GM13977 (cell line): ENCODE measurements at regions not wholly inside any gene's neighbourhood (a gene's known extent, or its start where the extent isn't known, plus 50 kb on each side); places are given as distances from the start of the nearest gene placed in this dataset.

Experiments used
- DNase-seq: peaks from one replicate; pipeline ENCODE4 v3.0.0; 2012; ENCODE audit warnings: low spot score
- in situ Hi-C: fragments of 300-500 bp; cut with MboI; formaldehyde crosslinking; loops from one replicate; pipeline ENCODE4 v1.12.0; 2022; ENCODE audit warnings: low sequenced_read_pairs, low pct_unique_long_range_greater_than_20kb, mixed read lengths, inconsistent platforms; ENCODE audit not compliant: unreplicated experiment
- TF ChIP-seq, protein P1 (sequence below): IDR thresholded peaks from 2 replicates; pipeline ENCODE4 v1.5.1; 2012; ENCODE audit warnings: mild to moderate bottlenecking, control low read depth; ENCODE audit not compliant: insufficient read depth; ENCODE audit errors: extremely low read depth, missing control alignments

DNA sequence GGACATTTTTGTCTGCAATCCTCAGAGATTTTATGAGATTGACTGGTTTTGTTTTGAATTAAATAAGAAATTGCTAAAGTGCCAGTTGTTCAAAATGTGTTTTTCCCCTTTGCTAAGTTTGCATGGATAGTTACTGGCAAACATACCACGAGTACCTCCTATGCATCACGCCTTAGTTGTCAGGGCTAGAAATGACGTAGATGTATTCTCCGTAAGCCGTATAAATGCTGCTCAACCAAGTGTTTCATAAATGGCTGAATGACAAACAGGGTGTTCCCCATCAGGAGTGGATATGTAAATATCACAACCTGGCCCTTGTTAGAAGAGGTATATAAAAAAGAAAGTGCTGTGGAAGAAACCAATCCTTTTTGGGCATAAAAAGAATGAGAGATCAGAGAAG is 341.1 kb upstream of the ZFP64 start:
- TF ChIP-seq, protein P1, sequence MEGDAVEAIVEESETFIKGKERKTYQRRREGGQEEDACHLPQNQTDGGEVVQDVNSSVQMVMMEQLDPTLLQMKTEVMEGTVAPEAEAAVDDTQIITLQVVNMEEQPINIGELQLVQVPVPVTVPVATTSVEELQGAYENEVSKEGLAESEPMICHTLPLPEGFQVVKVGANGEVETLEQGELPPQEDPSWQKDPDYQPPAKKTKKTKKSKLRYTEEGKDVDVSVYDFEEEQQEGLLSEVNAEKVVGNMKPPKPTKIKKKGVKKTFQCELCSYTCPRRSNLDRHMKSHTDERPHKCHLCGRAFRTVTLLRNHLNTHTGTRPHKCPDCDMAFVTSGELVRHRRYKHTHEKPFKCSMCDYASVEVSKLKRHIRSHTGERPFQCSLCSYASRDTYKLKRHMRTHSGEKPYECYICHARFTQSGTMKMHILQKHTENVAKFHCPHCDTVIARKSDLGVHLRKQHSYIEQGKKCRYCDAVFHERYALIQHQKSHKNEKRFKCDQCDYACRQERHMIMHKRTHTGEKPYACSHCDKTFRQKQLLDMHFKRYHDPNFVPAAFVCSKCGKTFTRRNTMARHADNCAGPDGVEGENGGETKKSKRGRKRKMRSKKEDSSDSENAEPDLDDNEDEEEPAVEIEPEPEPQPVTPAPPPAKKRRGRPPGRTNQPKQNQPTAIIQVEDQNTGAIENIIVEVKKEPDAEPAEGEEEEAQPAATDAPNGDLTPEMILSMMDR: no peak
- no peak for DNase-seq
- in situ Hi-C loops: no loop called here

DNA sequence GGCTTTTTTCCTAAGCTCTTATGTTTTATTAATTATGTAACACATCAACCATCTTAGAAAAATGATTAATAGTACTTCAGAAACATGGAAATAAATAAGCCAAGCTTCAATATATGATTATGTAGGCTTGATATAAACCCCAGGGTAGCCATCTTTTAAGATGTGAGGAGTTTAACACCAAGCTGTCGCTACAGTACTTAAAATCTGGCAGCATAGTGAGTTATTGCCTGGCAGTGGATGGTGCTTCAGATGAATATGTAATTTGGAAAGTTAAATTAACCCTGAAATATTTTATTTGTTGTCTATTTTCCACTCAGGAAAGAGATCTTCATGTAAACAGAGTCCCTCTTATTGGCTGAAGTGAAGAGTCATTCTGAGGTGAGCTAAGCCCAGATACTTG is 339.0 kb upstream of the ZFP64 start:
- DNase-seq: no peak
- TF ChIP-seq, protein P1: no peak
- in situ Hi-C loops: no loop called here

DNA sequence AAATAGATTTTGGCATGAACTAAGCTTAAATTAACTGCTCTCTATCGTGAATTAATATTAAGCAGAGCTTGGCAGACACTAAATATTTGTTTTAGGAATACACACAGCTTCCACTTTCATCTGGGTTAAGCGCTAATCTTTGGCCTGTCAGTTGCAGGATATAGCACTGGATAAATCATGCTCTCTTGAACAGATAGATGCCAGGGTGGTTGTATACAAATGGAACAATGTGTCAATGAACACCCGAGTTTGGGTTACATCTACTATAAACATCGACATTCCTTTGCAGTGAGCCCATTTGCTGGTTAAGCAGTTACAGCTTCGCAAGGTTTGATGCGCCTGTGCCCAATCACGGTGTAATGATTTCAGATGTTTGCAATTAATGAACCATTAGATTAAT is 338.2 kb upstream of the ZFP64 start:
- in situ Hi-C loops: no loop called here
- TF ChIP-seq, protein P1: no peak
- DNase-seq: no peak

DNA sequence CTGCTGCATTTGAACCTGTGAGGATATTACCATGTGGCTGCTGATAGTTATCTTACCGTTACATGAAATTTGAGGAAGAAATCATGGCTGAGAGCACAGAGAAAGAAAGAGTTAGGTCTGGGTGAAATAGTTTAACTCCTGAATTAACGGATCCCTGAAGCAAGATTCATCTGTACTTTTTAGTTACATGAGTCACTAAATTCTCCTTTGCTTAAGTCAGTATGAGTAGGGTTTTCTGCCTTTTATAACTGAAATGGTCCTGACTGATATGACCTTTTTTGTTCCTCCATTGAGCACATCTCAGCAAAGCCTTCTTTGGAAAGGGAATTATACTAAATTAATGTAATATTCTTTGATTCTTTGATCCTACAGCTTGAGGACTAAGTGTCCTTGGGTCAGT is 333.3 kb upstream of the ZFP64 start:
- TF ChIP-seq, protein P1: no peak
- in situ Hi-C loops: no loop called here
- DNase-seq: no peak

DNA sequence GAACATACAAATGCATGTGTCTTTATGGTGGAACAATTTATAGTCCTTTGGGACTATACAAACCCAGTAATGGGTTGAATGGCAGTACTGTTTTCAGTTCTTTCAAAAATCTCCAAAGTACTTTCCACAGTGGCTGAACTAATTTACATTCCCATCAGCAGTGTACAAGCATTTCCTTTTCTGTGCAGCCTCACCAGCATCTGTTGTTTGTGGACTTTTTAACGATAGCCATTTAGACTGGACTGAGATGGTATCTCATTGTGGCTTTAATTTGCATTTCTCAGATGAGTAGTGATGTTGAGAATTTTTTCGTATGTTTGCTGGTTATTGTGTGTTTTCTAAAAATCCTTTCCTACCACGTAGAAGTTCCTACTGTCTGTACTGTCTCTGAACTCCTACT is 327.2 kb upstream of the ZFP64 start:
- in situ Hi-C loops: no loop called here
- no peak for DNase-seq
- TF ChIP-seq, protein P1: no peak

DNA sequence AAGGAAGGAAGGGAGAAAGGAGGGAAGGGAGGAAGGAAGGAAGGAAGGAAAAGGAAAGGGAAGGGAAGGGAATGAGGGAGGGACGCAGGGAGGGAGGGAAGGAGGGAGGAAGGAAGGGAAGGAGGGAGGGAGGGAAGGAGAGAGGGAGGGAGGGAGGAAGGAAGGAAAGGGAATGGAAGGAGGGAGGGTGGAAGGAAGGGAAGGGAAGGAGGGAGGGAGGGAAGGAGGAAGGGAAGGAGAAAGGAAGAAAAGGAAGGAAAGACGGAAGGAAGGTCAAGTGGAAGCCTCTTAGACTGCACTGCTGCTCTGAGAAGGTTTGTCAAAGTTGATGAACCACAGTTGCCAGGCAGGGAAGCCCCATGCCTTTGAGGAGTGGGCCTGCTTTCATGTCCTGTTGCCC is 324.3 kb upstream of the ZFP64 start:
- in situ Hi-C loops: no loop called here
- TF ChIP-seq, protein P1: no peak
- no peak for DNase-seq

DNA sequence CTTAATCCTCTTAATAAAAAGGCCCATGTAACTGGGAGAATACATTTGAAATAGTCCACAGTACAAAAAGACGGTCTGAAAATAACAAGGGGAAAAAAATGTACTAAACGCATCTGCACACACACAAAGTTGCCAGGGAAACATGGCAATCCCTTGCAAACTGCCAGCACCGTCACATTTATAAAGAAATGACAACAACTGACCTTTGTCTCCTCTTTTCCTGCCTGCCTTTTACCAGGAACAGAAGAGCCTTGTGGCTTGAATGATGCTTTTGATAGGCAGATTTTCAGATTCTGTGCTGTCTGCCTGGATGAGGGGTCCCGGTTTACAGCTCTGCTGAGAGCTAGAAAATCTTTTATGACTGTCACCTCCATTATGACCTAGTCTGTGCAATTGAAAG is 308.6 kb upstream of the ZFP64 start:
- no peak for DNase-seq
- in situ Hi-C loops: no loop called here
- TF ChIP-seq, protein P1: no peak
